ENCODE measurements at regions not wholly inside any gene's neighbourhood (a gene's known extent, or its start where the extent isn't known, plus 50 kb on each side); places are given as distances from the start of the nearest gene placed in this dataset.

DNA sequence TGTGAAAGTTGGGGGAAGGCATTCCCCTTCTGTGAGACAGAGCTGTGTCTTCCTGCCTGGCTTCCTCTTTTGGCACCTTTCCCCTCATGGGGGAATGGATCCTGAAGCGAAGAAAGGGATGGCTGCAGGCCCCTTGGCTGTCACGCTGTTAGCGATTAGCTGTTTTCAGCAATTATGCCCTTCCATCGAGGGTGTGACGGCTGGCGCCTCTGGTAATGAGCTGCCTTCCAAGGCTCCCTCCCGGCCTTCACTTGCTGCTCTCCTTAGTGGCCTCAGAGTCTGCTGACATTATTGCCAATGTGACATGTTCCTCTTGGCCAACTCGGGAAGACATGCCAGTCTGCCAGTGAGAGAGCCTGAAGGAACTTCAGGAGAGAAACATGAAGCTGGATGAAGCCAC, 162.1 kb downstream of the ZIC5 start:
- POLR2A ChIA-PET, result no interaction called here
- CTCF ChIA-PET, result interaction anchor here (0.7 kb wide), 1 partner anchor 12 kb away, joined by 4 read pairs; no protein-coding TSS in a partner anchor
- TF ChIP-seq, protein P1, sequence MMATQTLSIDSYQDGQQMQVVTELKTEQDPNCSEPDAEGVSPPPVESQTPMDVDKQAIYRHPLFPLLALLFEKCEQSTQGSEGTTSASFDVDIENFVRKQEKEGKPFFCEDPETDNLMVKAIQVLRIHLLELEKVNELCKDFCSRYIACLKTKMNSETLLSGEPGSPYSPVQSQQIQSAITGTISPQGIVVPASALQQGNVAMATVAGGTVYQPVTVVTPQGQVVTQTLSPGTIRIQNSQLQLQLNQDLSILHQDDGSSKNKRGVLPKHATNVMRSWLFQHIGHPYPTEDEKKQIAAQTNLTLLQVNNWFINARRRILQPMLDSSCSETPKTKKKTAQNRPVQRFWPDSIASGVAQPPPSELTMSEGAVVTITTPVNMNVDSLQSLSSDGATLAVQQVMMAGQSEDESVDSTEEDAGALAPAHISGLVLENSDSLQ (IDR thresholded peaks at IDR 0.05), result no peak
- TF ChIP-seq TARDBP (IDR thresholded peaks at IDR 0.05) (no peak), SUZ12 (IDR thresholded peaks at IDR 0.05) (no peak), SP1 (IDR thresholded peaks at IDR 0.05) (no peak), ZNF384 (IDR thresholded peaks at IDR 0.05) (no peak), CTBP1 (IDR thresholded peaks at IDR 0.05; ENCODE audit: borderline replicate concordance) (no peak), FOXA1 (IDR thresholded peaks at IDR 0.05) (no peak), BHLHE40 (IDR thresholded peaks at IDR 0.05; ENCODE audit: borderline replicate concordance) (no peak)
- no peak for DNase-seq (ENCODE audit: extremely low spot score)

DNA sequence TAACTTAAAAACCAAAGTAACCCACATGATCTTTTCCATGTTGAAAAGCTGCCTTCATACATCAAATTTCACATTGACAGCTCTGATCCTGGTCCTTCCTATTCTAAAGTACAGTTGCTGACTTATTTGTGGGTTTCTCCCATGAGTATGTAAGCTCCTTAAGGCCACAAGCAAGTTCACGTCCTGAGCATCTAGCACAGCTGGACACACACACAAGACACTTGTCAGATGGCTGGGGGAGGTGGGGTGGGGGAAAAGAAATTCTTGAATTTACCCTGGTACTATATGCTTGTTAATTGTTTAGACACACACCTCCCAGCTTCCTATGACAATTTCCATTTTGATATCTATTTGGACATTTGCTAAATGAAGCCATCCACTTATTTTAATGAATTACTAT, 162.8 kb downstream of the ZIC5 start:
- TF ChIP-seq TARDBP (IDR thresholded peaks at IDR 0.05), result no peak
- no peak for TF ChIP-seq L3MBTL2 (conservative IDR thresholded peaks at IDR 0.05)
- no peak for TF ChIP-seq SP1 (IDR thresholded peaks at IDR 0.05)
- TF ChIP-seq SUZ12 (IDR thresholded peaks at IDR 0.05), result no peak
- no peak for TF ChIP-seq FOXK2 (IDR thresholded peaks at IDR 0.05)
- TF ChIP-seq, protein P1 (IDR thresholded peaks at IDR 0.05), result no peak
- TF ChIP-seq CTBP1 (IDR thresholded peaks at IDR 0.05; ENCODE audit: borderline replicate concordance), result no peak
- no peak for TF ChIP-seq FOXA1 (IDR thresholded peaks at IDR 0.05)
- no peak for TF ChIP-seq ARNT (IDR thresholded peaks at IDR 0.05)
- ChIA-PET POLR2A (no interaction called here), CTCF (no interaction called here)
- no peak for DNase-seq (ENCODE audit: extremely low spot score)

DNA sequence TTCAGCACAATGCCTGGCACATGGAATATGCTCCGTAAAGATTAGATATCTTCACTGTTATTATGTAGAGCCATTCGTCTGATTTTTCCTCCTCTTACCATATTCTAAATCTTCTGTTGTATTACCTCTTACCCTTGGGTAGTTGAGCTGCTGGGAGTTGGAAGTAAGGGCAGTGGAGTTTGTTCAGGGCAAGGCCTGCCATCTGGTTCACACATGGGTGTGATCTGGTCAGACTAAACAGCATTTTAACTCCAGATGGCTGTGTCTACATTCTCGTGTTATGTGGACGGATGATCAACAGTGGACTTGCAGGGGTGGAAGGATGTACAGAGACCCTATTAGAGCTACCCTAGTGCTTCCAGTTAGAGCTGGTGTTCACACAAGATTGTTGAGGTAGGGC, 164.9 kb downstream of the ZIC5 start:
- TF ChIP-seq HDGF (IDR thresholded peaks at IDR 0.05; ENCODE audit: borderline replicate concordance), result no peak
- no peak for TF ChIP-seq CTBP1 (IDR thresholded peaks at IDR 0.05; ENCODE audit: borderline replicate concordance)
- no peak for TF ChIP-seq SP1 (IDR thresholded peaks at IDR 0.05)
- TF ChIP-seq, protein P1 (IDR thresholded peaks at IDR 0.05), result no peak
- no peak for TF ChIP-seq FOXA1 (IDR thresholded peaks at IDR 0.05)
- TF ChIP-seq SUZ12 (IDR thresholded peaks at IDR 0.05), result no peak
- POLR2A ChIA-PET, result no interaction called here
- CTCF ChIA-PET, result no interaction called here
- no peak for DNase-seq (ENCODE audit: extremely low spot score)

DNA sequence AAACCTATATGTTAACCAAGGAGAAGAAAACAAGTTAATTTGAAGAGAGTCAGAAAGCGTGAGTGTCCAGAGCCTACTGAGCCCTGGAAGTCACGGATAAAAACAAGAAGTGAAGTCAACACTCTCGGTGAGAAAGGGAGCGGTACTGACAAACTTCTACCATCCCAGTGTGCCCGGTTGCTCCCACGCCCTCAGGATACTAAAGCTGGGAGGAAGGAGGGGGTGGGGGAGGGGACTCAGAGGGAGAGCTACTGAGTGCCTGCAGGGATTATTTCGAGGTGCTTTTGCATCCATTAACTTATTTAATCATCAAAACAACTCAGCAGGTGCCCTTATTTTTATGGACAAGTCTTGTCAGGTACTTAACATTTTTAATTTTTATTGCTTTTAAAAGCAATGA, 166.2 kb downstream of the ZIC5 start:
- ChIA-PET POLR2A (no interaction called here), CTCF (no interaction called here)
- peak; percentile 28 for DNase-seq (ENCODE audit: extremely low spot score)
- no peak for TF ChIP-seq LEF1 (IDR thresholded peaks at IDR 0.05; ENCODE audit: borderline replicate concordance)
- TF ChIP-seq FOXA1 (IDR thresholded peaks at IDR 0.05), result no peak
- TF ChIP-seq L3MBTL2 (conservative IDR thresholded peaks at IDR 0.05), result no peak
- TF ChIP-seq, protein P1 (IDR thresholded peaks at IDR 0.05), result no peak
- no peak for TF ChIP-seq FOXM1 (IDR thresholded peaks at IDR 0.05; ENCODE audit: borderline replicate concordance)
- TF ChIP-seq ZNF384 (IDR thresholded peaks at IDR 0.05), result no peak
- TF ChIP-seq HDGF (IDR thresholded peaks at IDR 0.05; ENCODE audit: borderline replicate concordance), result no peak
- TF ChIP-seq ARNT (IDR thresholded peaks at IDR 0.05), result no peak
- no peak for TF ChIP-seq CTBP1 (IDR thresholded peaks at IDR 0.05; ENCODE audit: borderline replicate concordance)
- TF ChIP-seq BHLHE40 (IDR thresholded peaks at IDR 0.05; ENCODE audit: borderline replicate concordance), result no peak
- TF ChIP-seq ELF4 (IDR thresholded peaks at IDR 0.05), result no peak
- no peak for TF ChIP-seq SP1 (IDR thresholded peaks at IDR 0.05)
- TF ChIP-seq FOXK2 (IDR thresholded peaks at IDR 0.05), result no peak
- TF ChIP-seq SUZ12 (IDR thresholded peaks at IDR 0.05), result no peak

DNA sequence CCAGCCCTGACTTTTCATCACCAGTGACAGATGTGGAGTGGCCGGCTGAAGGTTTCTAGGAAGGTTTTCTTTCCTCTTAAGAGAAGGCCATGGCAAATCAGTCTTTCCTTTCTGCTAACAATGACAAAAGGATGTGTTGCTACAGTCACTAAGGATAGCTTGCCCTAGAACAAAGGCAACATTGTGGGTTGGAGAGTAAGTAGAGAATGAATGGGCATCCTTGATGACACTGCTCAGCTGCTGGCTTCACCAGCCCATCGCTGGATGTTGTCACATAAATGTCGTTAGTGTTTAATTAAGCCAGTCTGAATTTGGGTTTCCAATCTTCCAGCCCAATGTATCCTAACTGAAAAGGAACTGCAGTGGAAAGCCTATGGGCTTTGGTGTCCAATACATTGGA, 168.4 kb downstream of the ZIC5 start:
- CTCF ChIA-PET, result no interaction called here
- POLR2A ChIA-PET, result no interaction called here
- DNase-seq (ENCODE audit: extremely low spot score), result no peak
- no peak for TF ChIP-seq NFRKB (IDR thresholded peaks at IDR 0.05)
- no peak for TF ChIP-seq FOXM1 (IDR thresholded peaks at IDR 0.05; ENCODE audit: borderline replicate concordance)
- no peak for TF ChIP-seq ELF4 (IDR thresholded peaks at IDR 0.05)
- no peak for TF ChIP-seq ZNF384 (IDR thresholded peaks at IDR 0.05)
- no peak for TF ChIP-seq TARDBP (IDR thresholded peaks at IDR 0.05)
- TF ChIP-seq FOXA1 (IDR thresholded peaks at IDR 0.05), result no peak
- no peak for TF ChIP-seq BHLHE40 (IDR thresholded peaks at IDR 0.05; ENCODE audit: borderline replicate concordance)
- TF ChIP-seq LEF1 (IDR thresholded peaks at IDR 0.05; ENCODE audit: borderline replicate concordance), result no peak
- TF ChIP-seq FOXK2 (IDR thresholded peaks at IDR 0.05), result no peak
- no peak for TF ChIP-seq CTBP1 (IDR thresholded peaks at IDR 0.05; ENCODE audit: borderline replicate concordance)
- no peak for TF ChIP-seq SUZ12 (IDR thresholded peaks at IDR 0.05)
- TF ChIP-seq, protein P1 (IDR thresholded peaks at IDR 0.05), result no peak
- no peak for TF ChIP-seq SP1 (IDR thresholded peaks at IDR 0.05)
- no peak for TF ChIP-seq ARNT (IDR thresholded peaks at IDR 0.05)
- no peak for TF ChIP-seq L3MBTL2 (conservative IDR thresholded peaks at IDR 0.05)
- TF ChIP-seq HDGF (IDR thresholded peaks at IDR 0.05; ENCODE audit: borderline replicate concordance), result no peak

DNA sequence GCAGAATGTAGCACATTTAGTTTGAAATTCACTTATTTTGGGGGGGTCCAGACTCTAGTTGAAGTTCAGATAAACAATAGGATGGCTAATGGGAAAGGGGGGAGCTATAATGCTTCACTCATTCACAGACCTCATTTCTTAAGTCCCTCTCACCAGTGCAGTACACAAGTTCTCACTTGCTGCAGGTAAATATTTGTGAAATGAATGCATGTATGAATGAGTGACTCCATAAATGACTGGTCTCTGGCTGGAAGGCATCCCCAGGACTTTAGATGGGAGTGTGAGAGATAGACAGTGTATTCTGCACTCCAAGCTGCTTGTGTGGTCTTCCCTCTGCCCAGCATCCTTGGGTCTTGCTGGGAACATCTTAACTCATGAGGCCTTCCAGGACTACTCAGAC, 169.2 kb downstream of the ZIC5 start:
- DNase-seq (ENCODE audit: extremely low spot score), result no peak
- POLR2A ChIA-PET, result no interaction called here
- TF ChIP-seq NFRKB (IDR thresholded peaks at IDR 0.05) (no peak), SUZ12 (IDR thresholded peaks at IDR 0.05) (no peak), L3MBTL2 (conservative IDR thresholded peaks at IDR 0.05) (no peak), FOXA1 (IDR thresholded peaks at IDR 0.05) (no peak), FOXK2 (IDR thresholded peaks at IDR 0.05) (no peak), CTBP1 (IDR thresholded peaks at IDR 0.05; ENCODE audit: borderline replicate concordance) (no peak), HDGF (IDR thresholded peaks at IDR 0.05; ENCODE audit: borderline replicate concordance) (no peak), ELF4 (IDR thresholded peaks at IDR 0.05) (no peak), ZNF384 (IDR thresholded peaks at IDR 0.05) (no peak)
- TF ChIP-seq, protein P1 (IDR thresholded peaks at IDR 0.05), result no peak
- CTCF ChIA-PET, result no interaction called here

Measured in HEK293T (cell line).